Hematopoietic multipotent progenitor cell treated with erythropoietin and hydrocortisone succinate and interleukin-3 and kit ligand, for 6 days (in vitro differentiated cells): ENCODE measurements at regions not wholly inside any gene's neighbourhood (a gene's known extent, or its start where the extent isn't known, plus 50 kb on each side); places are given as distances from the start of the nearest gene placed in this dataset.

Experiments used
- DNase-seq: peaks from one replicate; pipeline ENCODE4 v3.0.0-alpha.2; 2015

- no peak for DNase-seq
Observed at GRCh38 chr6:139525415-139525814, 151.0 kb upstream of the CITED2 start.

GRCh38 chr6:139523986-139524385 lies 149.5 kb upstream of the CITED2 start:
- no peak for DNase-seq

- DNase-seq = no peak
Observed at GRCh38 chr6:139522511-139523220, 148.2 kb upstream of the CITED2 start.

- no peak for DNase-seq
Observed at GRCh38 chr6:139521338-139521737, 146.9 kb upstream of the CITED2 start.

DNA sequence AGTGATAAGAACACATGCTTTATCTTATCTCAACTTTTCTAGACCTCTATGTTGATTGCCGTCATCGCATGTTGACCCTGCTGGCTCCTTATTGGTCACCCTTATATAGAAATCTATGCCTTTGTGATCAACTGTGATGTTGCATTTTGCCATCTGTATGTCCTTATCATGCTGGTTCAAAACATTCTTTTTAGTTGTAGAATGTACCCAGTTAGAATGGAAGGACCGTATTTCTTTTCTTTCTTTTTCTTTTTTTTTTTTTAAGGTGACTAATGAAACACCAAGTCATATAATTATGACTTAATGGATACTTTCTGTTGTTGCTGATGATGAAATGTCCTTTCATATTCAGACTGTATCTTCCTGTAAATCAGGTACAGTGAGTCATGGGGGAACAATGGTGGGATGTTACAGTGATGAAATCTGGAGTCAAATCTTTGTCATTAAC lies 145.9 kb upstream of the CITED2 start:
- peak; percentile 26 for DNase-seq

DNA sequence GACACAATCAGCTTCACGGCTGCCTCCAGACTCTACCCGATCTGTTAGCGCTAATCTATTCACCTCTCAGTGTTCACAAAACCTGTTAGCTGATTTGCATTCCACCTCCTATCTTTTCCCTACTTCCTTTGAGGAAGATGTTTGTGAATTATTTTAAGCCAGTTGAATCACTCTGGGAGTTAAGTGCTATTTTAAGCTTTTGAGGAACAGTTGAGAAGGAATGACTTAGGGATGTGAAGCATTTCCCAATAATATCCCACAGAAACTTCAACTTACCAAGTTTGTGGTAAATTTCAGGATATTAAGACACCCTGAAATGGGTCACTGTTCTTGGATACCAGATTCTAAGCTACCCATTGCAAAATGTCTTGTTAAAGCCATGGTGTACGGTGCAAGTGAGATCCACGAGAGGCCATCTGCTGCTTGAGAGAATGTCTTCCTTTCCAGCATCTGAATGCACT lies 145.2 kb upstream of the CITED2 start:
- peak; percentile 25 for DNase-seq

GRCh38 chr6:139519097-139519496 lies 144.6 kb upstream of the CITED2 start:
- no peak for DNase-seq

GRCh38 chr6:139518556-139519091 lies 144.2 kb upstream of the CITED2 start:
- peak; percentile 88 for DNase-seq

DNA sequence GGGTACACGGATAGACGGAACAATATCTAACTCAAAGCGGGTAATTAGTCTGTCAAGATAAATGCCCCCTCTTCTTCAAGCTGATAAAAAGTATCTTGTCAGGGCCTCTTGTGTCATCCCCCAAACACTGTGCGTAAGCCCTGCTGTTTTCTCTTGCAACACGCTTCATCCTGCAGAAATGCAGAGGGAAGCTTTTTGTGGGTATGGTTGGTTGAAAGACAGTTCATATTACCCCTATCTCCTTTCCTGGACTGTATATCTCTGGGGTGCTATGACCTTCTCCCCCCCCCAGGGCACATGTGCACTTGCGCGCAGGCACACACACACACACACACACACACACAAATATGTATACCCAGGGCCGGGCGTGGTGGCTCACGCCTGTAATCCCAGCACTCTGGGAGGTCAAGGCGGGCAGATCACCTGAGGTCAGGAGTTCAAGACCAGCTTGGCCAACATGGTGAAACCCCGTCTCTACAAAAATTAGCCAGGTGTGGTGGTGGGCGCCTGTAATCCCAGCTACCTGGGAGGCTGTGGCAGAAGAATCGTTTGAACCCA lies 143.6 kb upstream of the CITED2 start:
- DNase-seq = peak; percentile 80

DNA sequence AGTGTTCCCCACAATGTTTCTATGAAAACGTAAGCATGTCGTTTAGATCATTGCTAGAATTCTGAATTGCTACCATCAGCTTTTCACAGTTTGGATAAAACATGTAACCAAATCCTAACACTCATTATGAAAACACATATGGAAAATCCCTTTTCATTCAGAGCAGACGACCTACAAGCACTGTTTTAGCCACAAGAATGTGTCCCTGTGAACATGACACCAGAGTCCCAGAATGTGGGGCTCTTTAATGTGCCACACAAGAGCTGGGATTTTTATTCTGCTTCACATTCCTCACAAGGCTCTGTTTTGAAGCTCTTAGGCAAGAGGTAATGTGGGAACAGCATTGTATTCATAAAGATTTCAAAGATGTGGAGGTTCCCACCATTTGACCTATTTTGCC lies 141.1 kb upstream of the CITED2 start:
- no peak for DNase-seq

DNA sequence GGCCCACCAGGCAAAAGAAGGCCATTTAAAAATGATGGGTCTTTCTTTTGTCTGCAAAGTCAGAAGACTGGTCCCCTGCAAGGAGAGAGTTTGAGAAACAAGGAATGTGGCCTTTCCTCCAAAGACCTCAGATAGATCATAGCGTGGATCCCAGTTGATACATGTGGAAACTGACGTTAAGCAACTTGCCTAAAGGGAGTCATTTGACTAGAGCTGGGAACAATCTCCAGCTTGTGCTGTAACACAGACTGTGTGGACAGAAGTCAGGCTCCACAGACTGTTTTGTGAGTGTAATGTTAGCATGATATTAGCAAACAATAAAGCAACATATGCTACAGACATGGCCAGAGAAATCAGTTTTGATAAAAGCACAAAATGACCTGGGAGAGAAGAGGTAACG lies 140.4 kb upstream of the CITED2 start:
- DNase-seq = no peak

DNA sequence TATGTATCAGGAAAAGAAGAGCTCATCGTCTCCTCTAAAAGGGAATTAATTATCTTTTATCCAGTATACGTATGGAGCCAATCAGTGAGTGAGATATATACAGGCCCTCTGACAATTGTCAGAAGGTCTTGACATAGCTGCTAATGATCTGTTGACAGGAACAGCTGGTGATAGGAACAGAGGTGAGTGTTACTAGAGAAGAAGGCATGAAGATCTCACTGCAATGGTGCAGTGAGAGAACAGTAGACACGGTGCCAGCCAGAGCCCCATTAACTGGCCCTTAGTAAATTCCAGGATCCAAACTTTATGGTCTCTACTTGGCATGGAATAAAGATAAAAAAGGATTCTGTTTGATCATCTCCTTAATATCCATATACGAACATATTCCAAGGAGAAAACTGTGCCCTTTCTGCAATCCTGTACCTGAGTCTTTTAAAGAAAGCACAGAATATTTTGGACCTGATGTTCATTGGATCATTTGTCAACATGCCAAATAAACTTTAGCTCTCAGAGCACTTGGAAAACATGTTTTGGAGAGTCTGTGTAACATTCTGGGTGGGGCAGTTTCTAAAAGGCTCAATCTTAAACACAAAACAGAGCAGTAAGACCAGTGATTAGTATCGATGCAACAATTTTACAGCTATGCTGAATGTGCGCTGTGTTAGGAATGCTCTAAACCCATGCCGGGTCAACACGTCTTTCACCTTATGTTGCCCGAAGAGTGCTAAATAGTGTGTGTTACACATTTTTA lies 135.8 kb upstream of the CITED2 start:
- DNase-seq = no peak

- DNase-seq = no peak
Observed at GRCh38 chr6:139509167-139509566, 134.7 kb upstream of the CITED2 start.

DNA sequence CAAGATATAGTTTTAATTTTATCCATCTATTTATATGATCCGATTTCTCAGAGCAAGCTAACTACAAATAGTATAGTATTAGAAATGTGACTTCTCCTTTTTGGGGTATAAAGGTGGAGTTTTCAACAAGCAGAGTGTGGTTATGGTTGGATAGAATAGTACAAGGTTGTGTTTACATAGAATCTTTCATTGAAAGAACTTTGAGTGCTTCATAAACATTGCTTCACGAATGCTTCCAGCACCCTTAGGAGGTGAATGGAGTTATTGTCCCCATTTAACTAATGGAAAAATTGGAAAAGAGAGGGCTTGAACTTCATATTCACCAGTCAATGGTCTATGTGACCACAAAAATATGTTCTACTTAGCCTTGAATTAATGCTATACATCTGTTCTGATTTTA lies 134.1 kb upstream of the CITED2 start:
- no peak for DNase-seq

- DNase-seq = peak; percentile 61
Observed at GRCh38 chr6:139508023-139508422, 133.6 kb upstream of the CITED2 start.

- DNase-seq = no peak
Observed at GRCh38 chr6:139500977-139501376, 126.5 kb upstream of the CITED2 start.

GRCh38 chr6:139498715-139499114 lies 124.3 kb upstream of the CITED2 start:
- no peak for DNase-seq

DNA sequence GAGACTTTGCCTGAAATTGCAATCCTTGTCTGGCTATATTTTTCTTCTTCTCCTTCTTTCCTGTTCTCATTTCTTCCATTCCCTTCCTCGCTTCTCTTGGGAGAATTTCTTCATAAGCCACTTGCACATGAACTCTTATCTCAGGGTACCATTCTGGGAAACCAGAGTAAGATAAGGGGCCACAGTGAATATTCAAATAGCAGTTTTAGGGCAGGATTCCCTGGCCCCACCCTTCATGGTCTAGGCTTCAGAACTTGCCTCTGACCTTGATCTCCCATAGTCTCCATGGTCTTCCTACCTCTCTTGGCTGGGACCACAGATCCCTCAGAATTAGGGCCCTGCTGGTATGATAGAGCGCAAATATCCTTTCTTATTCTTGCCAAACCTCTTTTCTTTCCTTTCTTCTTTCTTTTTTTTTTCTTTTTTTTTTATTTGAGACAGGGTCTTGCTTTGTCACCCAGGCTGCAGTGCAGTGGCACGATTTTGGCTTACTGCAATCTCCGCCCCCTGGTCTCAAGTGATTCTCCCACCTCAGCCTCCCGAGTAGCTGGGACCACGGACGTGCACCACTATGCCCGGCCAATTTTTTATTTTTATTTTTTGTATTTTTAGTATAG lies 123.0 kb upstream of the CITED2 start:
- DNase-seq = peak; percentile 91

DNA sequence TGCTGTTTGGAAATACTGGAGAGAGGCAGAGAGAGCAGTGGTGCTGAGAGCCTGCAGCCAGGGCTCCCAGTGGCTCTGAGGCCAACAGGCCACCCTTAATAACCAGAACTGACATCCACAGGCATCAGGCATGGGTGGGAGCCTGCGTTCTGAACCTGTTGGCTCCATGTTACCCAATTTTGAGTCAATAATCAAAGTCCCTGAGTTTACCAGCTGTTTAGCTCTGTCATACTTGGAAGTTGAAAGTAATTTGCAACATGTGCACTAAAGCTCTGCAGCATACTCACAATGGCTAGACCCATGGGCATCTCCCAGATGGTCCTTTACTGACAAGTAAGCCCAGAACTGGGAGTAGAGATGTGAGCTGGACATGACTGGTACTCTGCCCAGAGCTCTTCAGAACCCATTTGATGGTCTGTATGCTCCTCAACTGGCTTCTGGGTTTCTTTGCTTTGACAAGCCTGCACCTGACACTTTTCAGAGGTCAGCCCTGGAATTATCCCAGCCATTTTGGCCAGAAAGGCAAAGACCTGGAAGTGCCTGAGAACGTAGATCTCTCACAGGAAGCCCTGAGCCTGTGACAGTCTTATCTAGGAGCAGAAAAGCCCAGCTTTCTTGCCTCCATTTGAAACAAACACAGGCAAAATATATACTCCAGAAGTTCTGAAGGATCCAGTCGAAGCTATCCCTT lies 122.4 kb upstream of the CITED2 start:
- DNase-seq = peak; percentile 72

DNA sequence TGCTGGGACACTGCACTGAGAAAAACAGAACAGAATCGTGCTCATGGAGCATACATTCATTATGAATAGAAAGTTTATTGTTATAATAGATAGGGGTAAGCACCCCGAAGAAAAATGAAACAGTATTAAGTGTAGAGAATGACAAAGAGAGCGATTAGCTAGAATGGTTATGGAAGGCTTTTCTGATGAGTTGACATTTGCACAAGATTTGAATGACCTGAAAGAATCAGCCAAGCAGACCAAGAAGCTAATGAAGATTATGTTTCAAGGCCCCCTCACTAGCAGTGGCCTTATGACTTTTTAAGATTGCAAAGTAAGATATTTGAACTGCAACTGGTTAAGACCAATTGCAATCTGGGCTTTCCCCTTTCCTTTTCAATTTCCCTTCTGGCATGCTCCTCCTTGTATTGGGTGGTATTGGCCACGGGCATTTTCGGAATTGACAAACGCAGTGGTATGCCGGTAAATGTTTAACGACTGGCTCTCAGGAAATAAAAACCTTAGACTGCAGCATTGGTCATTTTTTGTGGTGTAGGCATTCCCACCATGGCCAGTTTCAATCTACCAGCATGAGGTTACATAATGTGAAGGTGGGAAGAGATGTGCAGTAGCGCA lies 120.0 kb upstream of the CITED2 start:
- no peak for DNase-seq

DNA sequence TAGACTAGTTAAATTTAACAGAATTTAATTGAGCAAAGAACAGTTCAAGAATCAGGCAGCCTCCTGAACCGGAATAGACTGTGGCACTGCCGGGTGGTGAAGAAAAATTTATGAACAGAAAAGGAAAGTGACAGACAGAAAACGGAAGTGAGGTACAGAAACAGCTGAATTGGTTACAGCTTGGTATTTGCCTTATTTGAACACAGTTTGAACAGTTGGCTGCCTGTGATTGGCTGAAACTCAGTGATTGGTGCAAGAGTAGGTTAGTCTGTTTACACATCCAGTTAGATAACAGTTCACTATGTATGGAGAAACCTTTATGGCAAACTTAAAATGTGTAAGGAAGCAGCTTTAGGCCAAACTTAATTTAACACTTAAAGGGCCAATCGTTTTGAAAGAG lies 116.0 kb upstream of the CITED2 start:
- DNase-seq = peak; percentile 66

GRCh38 chr6:139486476-139486799 lies 112.0 kb upstream of the CITED2 start:
- no peak for DNase-seq
